Adrenal gland (tissue), 9 donors: ENCODE measurements at regions not wholly inside any gene's neighbourhood (a gene's known extent, or its start where the extent isn't known, plus 50 kb on each side); places are given as distances from the start of the nearest gene placed in this dataset.

Source experiments
- DNase-seq, 7 donors: peaks; one replicate each; pipeline ENCODE4 v3.0.0-alpha.2; 2019 to 2020
- H3K27ac ChIP-seq, 5 donors: fragments of 200-600 bp; sonication (generic) in 4 of 5; 1 replicate in 3 of 5; 2 replicates in 2 of 5; pipeline versions ENCODE4 v1.5.1 to v1.8.0; 2016 to 2020; ENCODE audit warnings: mild to moderate bottlenecking in 1 of 5
- H3K27me3 ChIP-seq: fragments of 200-600 bp; 2 replicates; pipeline ENCODE4 v1.8.0; 2021
- H3K36me3 ChIP-seq, 2 donors: fragments of 200-600 bp; replicated peaks in 1 of 2; 1 replicate in 1 of 2; 2 replicates in 1 of 2; pipeline versions ENCODE4 v1.5.1 to v1.8.0; 2018 to 2022
- H3K4me1 ChIP-seq, 2 donors: fragments of 200-600 bp; replicated peaks in 1 of 2; 1 replicate in 1 of 2; 2 replicates in 1 of 2; pipeline versions ENCODE4 v1.5.1 to v1.8.0; 2018 to 2021
- H3K4me3 ChIP-seq, 4 donors: fragments of 200-600 bp; sonication (generic) in 3 of 4; one replicate each; pipeline ENCODE4 v1.5.1; 2016 to 2018
- H3K9me3 ChIP-seq, 3 donors: fragments of 200-600 bp; sonication (generic) in 1 of 3; replicated peaks in 1 of 3; 1 replicate in 2 of 3; 2 replicates in 1 of 3; pipeline versions ENCODE4 v1.5.1 to v1.8.0; 2016 to 2021
- CTCF ChIP-seq, 6 experiments: fragments of 450-650 bp in 4 of 6; fragments of 200-600 bp in 2 of 6; sonication (generic) in 1 of 6; IDR thresholded peaks; 1 replicate in 5 of 6; 2 replicates in 1 of 6; pipeline versions ENCODE4 v1.5.1 to v1.8.0; 2016 to 2021; ENCODE audit warnings: antibody characterized with exemption in 6 of 6, mild to moderate bottlenecking in 2 of 6, moderate library complexity in 1 of 6
- POLR2A ChIP-seq, 2 donors: fragments of 450-650 bp; IDR thresholded peaks; one replicate each; pipeline ENCODE4 v1.6.1; 2017; ENCODE audit warnings: antibody characterized with exemption in 2 of 2, mild to moderate bottlenecking in 2 of 2, moderate library complexity in 1 of 2
- WGBS, 4 donors: extraction: QIAGEN DNeasy Blood & Tissue Kit in 2 of 4; methylation state at CpG; one replicate each; pipeline versions ENCODE4 v1.1.5 to v1.1.7; 2013 to 2017; 5-methylcytosine and 5-hydroxymethylcytosine counted together
- intact Hi-C, 2 donors: fragments of 100-400 bp; cut with DNase I; formaldehyde crosslinking; loops; one replicate each; pipeline versions ENCODE4 v1.14.1 to v1.15.0; 2022 to 2023
- donor health status: healthy with polysubstance abuse.
- donor health status: Bipolar disorder and iron deficiency.
- donor health status: DM: yes; HTN: yes; CAD: no.
- donor health status: DM: no; HTN: no; CAD: no.
- donor health status: DM: no; HTN: no; CAD: no.

GRCh38 chr16:86191663-86192062 is 292.7 kb downstream of the IRF8 start:
- no peaks in the 10 kb centered on the region for H3K4me1 ChIP-seq
- H3K27ac ChIP-seq = no peak overlapping the region
- H3K9me3 ChIP-seq = no peaks in the 10 kb centered on the region
- H3K36me3 ChIP-seq = no peaks in the 10 kb centered on the region
- TF ChIP-seq POLR2A (IDR thresholded peaks at IDR 0.05) = no peak
- TF ChIP-seq CTCF (IDR thresholded peaks at IDR 0.05) = no peak
- no peak overlapping the region for H3K4me3 ChIP-seq
- WGBS, 4 donors = 61 to 72% (median 63%) methylated on average over 14 of the region's 14 CpGs
- intact Hi-C loops = no loop called here
- no peak for DNase-seq
- peaks cover 38% of the 10 kb centered on the region for H3K27me3 ChIP-seq

DNA sequence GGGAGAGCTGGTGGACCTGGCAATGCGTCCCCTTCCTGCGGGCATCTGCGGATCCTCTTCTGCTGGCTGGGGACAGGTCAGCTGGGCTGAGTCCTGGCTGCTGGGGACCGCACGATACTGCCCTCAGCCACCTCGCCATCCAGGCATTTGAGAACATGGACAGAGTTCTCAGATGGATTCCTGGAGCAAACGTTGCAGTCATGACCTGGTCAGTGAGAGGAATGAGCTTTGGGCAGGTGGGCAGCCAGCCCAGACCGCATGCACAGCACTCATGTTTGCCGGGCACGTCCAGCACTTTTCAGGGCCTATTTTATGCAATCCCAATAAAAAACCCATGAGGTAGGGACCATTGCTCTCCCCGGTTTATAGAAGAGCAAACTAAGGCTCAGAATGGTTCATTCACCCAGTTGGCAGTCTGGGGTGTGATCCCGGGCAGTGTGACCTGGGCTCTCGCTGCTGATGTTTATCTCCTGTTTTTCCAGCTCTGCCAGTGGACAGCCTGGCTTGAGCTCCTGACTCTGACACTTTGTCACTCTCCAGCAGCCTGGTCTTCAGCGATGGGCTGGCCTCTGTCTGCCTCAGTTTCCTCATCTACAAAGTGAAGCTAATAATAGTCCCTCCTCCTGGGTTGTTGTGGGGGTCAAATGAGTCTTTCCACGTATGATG is 294.7 kb downstream of the IRF8 start:
- TF ChIP-seq CTCF (IDR thresholded peaks at IDR 0.05) (no peak), POLR2A (IDR thresholded peaks at IDR 0.05) (no peak)
- Histone ChIP-seq H3K27me3 (peaks cover 48% of the 10 kb centered on the region), H3K27ac (no peak overlapping the region), H3K9me3 (no peaks in the 10 kb centered on the region), H3K36me3 (no peaks in the 10 kb centered on the region), H3K4me3 (no peak overlapping the region), H3K4me1 (no peaks in the 10 kb centered on the region)
- intact Hi-C loops = no loop called here
- DNase-seq = no peak
- 70 to 90% (median 80%) methylated on average over 4 to 15 of the region's 15 CpGs for WGBS, 4 donors

GRCh38 chr16:86195863-86196630 is 297.1 kb downstream of the IRF8 start:
- Histone ChIP-seq H3K27me3 (peaks cover 58% of the 10 kb centered on the region), H3K4me3 (no peak overlapping the region), H3K36me3 (no peaks in the 10 kb centered on the region), H3K4me1 (no peaks in the 10 kb centered on the region), H3K27ac (no peak overlapping the region), H3K9me3 (no peaks in the 10 kb centered on the region)
- WGBS, 4 donors = 49 to 56% (median 50%) methylated on average over 14 to 22 of the region's 22 CpGs
- intact Hi-C loops = no loop called here
- TF ChIP-seq POLR2A (IDR thresholded peaks at IDR 0.05) (no peak), CTCF (IDR thresholded peaks at IDR 0.05) (no peak)
- DNase-seq = no peak

DNA sequence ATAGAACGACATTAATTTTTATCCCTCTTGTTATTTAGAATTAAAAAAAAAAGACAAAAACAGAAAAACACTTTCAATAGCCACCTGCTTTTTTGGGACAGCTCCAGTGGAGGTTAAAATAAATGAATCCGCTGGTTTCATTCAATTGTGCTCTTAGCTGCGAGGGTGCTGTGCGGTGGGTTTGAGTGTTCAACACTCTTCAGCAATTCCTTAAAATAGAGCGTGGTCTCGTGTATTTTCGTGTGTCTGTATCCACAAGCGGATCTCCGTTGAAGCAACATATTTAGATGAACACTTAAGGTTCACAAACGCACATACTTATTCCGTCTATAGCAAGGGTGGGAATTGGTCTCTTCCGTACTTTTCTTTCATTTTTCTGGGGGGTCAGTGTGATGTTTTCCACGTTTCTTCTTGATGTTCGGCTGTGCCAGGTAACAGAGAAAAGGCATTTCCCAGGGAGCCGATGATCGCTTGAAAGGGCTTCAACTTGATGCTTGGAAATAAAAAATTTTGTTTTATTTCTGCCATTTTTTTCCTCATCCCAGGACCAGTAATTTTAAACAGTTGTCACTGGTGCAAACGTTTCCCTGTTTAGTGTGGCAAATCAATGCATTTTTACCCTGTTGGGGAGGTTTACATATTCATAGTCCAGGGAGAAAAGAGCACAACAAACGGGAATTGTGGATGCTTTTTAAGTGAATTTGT is 297.9 kb downstream of the IRF8 start:
- 79 to 84% (median 80%) methylated on average over 18 of the region's 18 CpGs for WGBS, 4 donors
- Histone ChIP-seq H3K4me1 (no peaks in the 10 kb centered on the region), H3K27me3 (peaks cover 58% of the 10 kb centered on the region), H3K27ac (no peak overlapping the region), H3K36me3 (no peaks in the 10 kb centered on the region), H3K9me3 (no peaks in the 10 kb centered on the region), H3K4me3 (no peak overlapping the region)
- TF ChIP-seq CTCF (IDR thresholded peaks at IDR 0.05) (no peak), POLR2A (IDR thresholded peaks at IDR 0.05) (no peak)
- intact Hi-C loops = no loop called here
- no peak for DNase-seq
